ENCODE measurements at regions not wholly inside any gene's neighbourhood (a gene's known extent, or its start where the extent isn't known, plus 50 kb on each side); places are given as distances from the start of the nearest gene placed in this dataset.

- DNase-seq (ENCODE audit: low read depth) = no peak
Observed at GRCh38 chr17:77772461-77772897, 186.0 kb upstream of the TNRC6C start.

GRCh38 chr17:77772899-77773358, 185.6 kb upstream of the TNRC6C start:
- no peak overlapping the region for H3K9ac ChIP-seq (ENCODE audit: low read length)
- H3K9me3 ChIP-seq (ENCODE audit: control insufficient read depth, low read length) = no peaks in the 10 kb centered on the region

More at GRCh38 chr17:77772461-77772897, 186.0 kb upstream of the TNRC6C start:
- no peaks in the 10 kb centered on the region for H3K36me3 ChIP-seq (ENCODE audit: control insufficient read depth, insufficient read depth, low read length, severe bottlenecking)
- no peak overlapping the region for H3K4me3 ChIP-seq (ENCODE audit: low read length)
- H3K9me3 ChIP-seq (ENCODE audit: control insufficient read depth, low read length) = no peaks in the 10 kb centered on the region
- no peak overlapping the region for H3K9ac ChIP-seq (ENCODE audit: low read length)
- peaks cover 13% of the 10 kb centered on the region for H3K27me3 ChIP-seq (replicated peaks; ENCODE audit: control insufficient read depth, insufficient read depth, low read length)
- peaks cover 9% of the 10 kb centered on the region for H3K4me1 ChIP-seq (ENCODE audit: control insufficient read depth, insufficient read depth, low read length)

GRCh38 chr17:77774182-77774581, 184.3 kb upstream of the TNRC6C start:
- H3K4me3 ChIP-seq (ENCODE audit: low read length) = no peak overlapping the region
- H3K4me1 ChIP-seq (ENCODE audit: control insufficient read depth, insufficient read depth, low read length) = peaks cover 9% of the 10 kb centered on the region
- peaks cover 5% of the 10 kb centered on the region for H3K27me3 ChIP-seq (replicated peaks; ENCODE audit: control insufficient read depth, insufficient read depth, low read length)
- no peak for DNase-seq (ENCODE audit: low read depth)
- H3K9me3 ChIP-seq (ENCODE audit: control insufficient read depth, low read length) = no peaks in the 10 kb centered on the region
- H3K36me3 ChIP-seq (ENCODE audit: control insufficient read depth, insufficient read depth, low read length, severe bottlenecking) = no peaks in the 10 kb centered on the region
- no peak overlapping the region for H3K9ac ChIP-seq (ENCODE audit: low read length)

More at GRCh38 chr17:77772899-77773358, 185.6 kb upstream of the TNRC6C start:
- peaks cover 9% of the 10 kb centered on the region for H3K4me1 ChIP-seq (ENCODE audit: control insufficient read depth, insufficient read depth, low read length)
- no peak for DNase-seq (ENCODE audit: low read depth)
- no peaks in the 10 kb centered on the region for H3K36me3 ChIP-seq (ENCODE audit: control insufficient read depth, insufficient read depth, low read length, severe bottlenecking)
- H3K4me3 ChIP-seq (ENCODE audit: low read length) = no peak overlapping the region
- peaks cover 13% of the 10 kb centered on the region for H3K27me3 ChIP-seq (replicated peaks; ENCODE audit: control insufficient read depth, insufficient read depth, low read length)

- Histone ChIP-seq H3K4me1 (ENCODE audit: control insufficient read depth, insufficient read depth, low read length) (peaks cover 5% of the 10 kb centered on the region), H3K9me3 (ENCODE audit: control insufficient read depth, low read length) (no peaks in the 10 kb centered on the region), H3K9ac (ENCODE audit: low read length) (no peak overlapping the region), H3K4me3 (ENCODE audit: low read length) (no peak overlapping the region), H3K36me3 (ENCODE audit: control insufficient read depth, insufficient read depth, low read length, severe bottlenecking) (no peaks in the 10 kb centered on the region), H3K27me3 (replicated peaks; ENCODE audit: control insufficient read depth, insufficient read depth, low read length) (peaks cover 29% of the 10 kb centered on the region)
- peak; percentile 48 for DNase-seq (ENCODE audit: low read depth)
Observed at GRCh38 chr17:77778636-77779489, 179.6 kb upstream of the TNRC6C start.

GRCh38 chr17:77779711-77780539, 178.6 kb upstream of the TNRC6C start:
- Histone ChIP-seq H3K9ac (ENCODE audit: low read length) (no peak overlapping the region), H3K36me3 (ENCODE audit: control insufficient read depth, insufficient read depth, low read length, severe bottlenecking) (no peaks in the 10 kb centered on the region), H3K4me3 (ENCODE audit: low read length) (no peak overlapping the region), H3K27me3 (replicated peaks; ENCODE audit: control insufficient read depth, insufficient read depth, low read length) (peaks cover 38% of the 10 kb centered on the region), H3K9me3 (ENCODE audit: control insufficient read depth, low read length) (no peaks in the 10 kb centered on the region), H3K4me1 (ENCODE audit: control insufficient read depth, insufficient read depth, low read length) (peaks cover 5% of the 10 kb centered on the region)
- DNase-seq (ENCODE audit: low read depth) = peak; percentile 22

GRCh38 chr17:77781536-77781935, 177.0 kb upstream of the TNRC6C start:
- no peaks in the 10 kb centered on the region for H3K36me3 ChIP-seq (ENCODE audit: control insufficient read depth, insufficient read depth, low read length, severe bottlenecking)
- H3K4me3 ChIP-seq (ENCODE audit: low read length) = no peak overlapping the region
- DNase-seq (ENCODE audit: low read depth) = no peak
- H3K9me3 ChIP-seq (ENCODE audit: control insufficient read depth, low read length) = no peaks in the 10 kb centered on the region
- no peak overlapping the region for H3K9ac ChIP-seq (ENCODE audit: low read length)
- peaks cover 54% of the 10 kb centered on the region for H3K27me3 ChIP-seq (replicated peaks; ENCODE audit: control insufficient read depth, insufficient read depth, low read length)
- H3K4me1 ChIP-seq (ENCODE audit: control insufficient read depth, insufficient read depth, low read length) = peaks cover 5% of the 10 kb centered on the region

- peaks cover 5% of the 10 kb centered on the region for H3K4me1 ChIP-seq (ENCODE audit: control insufficient read depth, insufficient read depth, low read length)
- no peak overlapping the region for H3K4me3 ChIP-seq (ENCODE audit: low read length)
- DNase-seq (ENCODE audit: low read depth) = no peak
- peaks cover 60% of the 10 kb centered on the region for H3K27me3 ChIP-seq (replicated peaks; ENCODE audit: control insufficient read depth, insufficient read depth, low read length)
- H3K36me3 ChIP-seq (ENCODE audit: control insufficient read depth, insufficient read depth, low read length, severe bottlenecking) = no peaks in the 10 kb centered on the region
- no peak overlapping the region for H3K9ac ChIP-seq (ENCODE audit: low read length)
- no peaks in the 10 kb centered on the region for H3K9me3 ChIP-seq (ENCODE audit: control insufficient read depth, low read length)
Observed at GRCh38 chr17:77782201-77782600, 176.3 kb upstream of the TNRC6C start.

- Histone ChIP-seq H3K36me3 (ENCODE audit: control insufficient read depth, insufficient read depth, low read length, severe bottlenecking) (no peaks in the 10 kb centered on the region), H3K9me3 (ENCODE audit: control insufficient read depth, low read length) (no peaks in the 10 kb centered on the region), H3K4me1 (ENCODE audit: control insufficient read depth, insufficient read depth, low read length) (peaks cover 5% of the 10 kb centered on the region), H3K9ac (ENCODE audit: low read length) (no peak overlapping the region), H3K27me3 (replicated peaks; ENCODE audit: control insufficient read depth, insufficient read depth, low read length) (peaks cover 64% of the 10 kb centered on the region), H3K4me3 (ENCODE audit: low read length) (no peak overlapping the region)
- DNase-seq (ENCODE audit: low read depth) = no peak
Observed at GRCh38 chr17:77782611-77783010, 175.9 kb upstream of the TNRC6C start.

- Histone ChIP-seq H3K27me3 (replicated peaks; ENCODE audit: control insufficient read depth, insufficient read depth, low read length) (peaks cover 75% of the 10 kb centered on the region), H3K4me3 (ENCODE audit: low read length) (no peak overlapping the region), H3K9me3 (ENCODE audit: control insufficient read depth, low read length) (no peaks in the 10 kb centered on the region)
Observed at GRCh38 chr17:77783991-77784820, 174.3 kb upstream of the TNRC6C start.

GRCh38 chr17:77785312-77785905, 173.1 kb upstream of the TNRC6C start:
- Histone ChIP-seq H3K9ac (ENCODE audit: low read length) (no peak overlapping the region), H3K27me3 (replicated peaks; ENCODE audit: control insufficient read depth, insufficient read depth, low read length) (peaks cover 74% of the 10 kb centered on the region), H3K9me3 (ENCODE audit: control insufficient read depth, low read length) (no peaks in the 10 kb centered on the region), H3K36me3 (ENCODE audit: control insufficient read depth, insufficient read depth, low read length, severe bottlenecking) (no peaks in the 10 kb centered on the region), H3K4me1 (ENCODE audit: control insufficient read depth, insufficient read depth, low read length) (no peaks in the 10 kb centered on the region), H3K4me3 (ENCODE audit: low read length) (no peak overlapping the region)
- DNase-seq (ENCODE audit: low read depth) = no peak

More at GRCh38 chr17:77783991-77784820, 174.3 kb upstream of the TNRC6C start:
- H3K4me1 ChIP-seq (ENCODE audit: control insufficient read depth, insufficient read depth, low read length) = peaks cover 5% of the 10 kb centered on the region
- no peaks in the 10 kb centered on the region for H3K36me3 ChIP-seq (ENCODE audit: control insufficient read depth, insufficient read depth, low read length, severe bottlenecking)
- no peak for DNase-seq (ENCODE audit: low read depth)
- H3K9ac ChIP-seq (ENCODE audit: low read length) = no peak overlapping the region

Data from adipocyte (in vitro differentiated cells).